ENCODE measurements at regions not wholly inside any gene's neighbourhood (a gene's known extent, or its start where the extent isn't known, plus 50 kb on each side); places are given as distances from the start of the nearest gene placed in this dataset.

- no peak for TF ChIP-seq CTCF (IDR thresholded peaks at IDR 0.05)
- TF ChIP-seq POLR2A (IDR thresholded peaks at IDR 0.05; ENCODE audit: low read length), result no peak
- no peak for TF ChIP-seq SREBF2 (IDR thresholded peaks at IDR 0.05)
- TF ChIP-seq USF2 (IDR thresholded peaks at IDR 0.05), result no peak
Measured at GRCh38 chr9:120098584-120098983, 481.4 kb downstream of the CDK5RAP2 start.

All from A549 (cell line).